ENCODE measurements at regions not wholly inside any gene's neighbourhood (a gene's known extent, or its start where the extent isn't known, plus 50 kb on each side); places are given as distances from the start of the nearest gene placed in this dataset.

- TF ChIP-seq CTCF (IDR thresholded peaks at IDR 0.05) = no peak
- no peak for TF ChIP-seq REST (IDR thresholded peaks at IDR 0.05; ENCODE audit: insufficient read depth in 1 of 2, low read depth in 2 of 2, low read length in 1 of 2)
- no peak for TF ChIP-seq POLR2AphosphoS5 (IDR thresholded peaks at IDR 0.05; ENCODE audit: low read depth, low read length)
- no peak for TF ChIP-seq SIN3A (IDR thresholded peaks at IDR 0.05; ENCODE audit: borderline replicate concordance, insufficient read depth, low read depth, low read length)
- TF ChIP-seq TCF7L2 (IDR thresholded peaks at IDR 0.05; ENCODE audit: low read depth, low read length) = no peak
Observed at GRCh38 chr1:104592926-104593325, 843.2 kb downstream of the AMY1C start.

Measured in Panc1 (cell line).